Caki2 (cell line): ENCODE measurements at regions not wholly inside any gene's neighbourhood (a gene's known extent, or its start where the extent isn't known, plus 50 kb on each side); places are given as distances from the start of the nearest gene placed in this dataset.
"Not testable (repeated sequence)": the region's sequence is repeated elsewhere in the genome, so short reads cannot be mapped to it uniquely, and the experiment has no call there.

ENCODE experiments used
- DNase-seq: peaks from one replicate; pipeline ENCODE4 v3.0.0-alpha.2; 2015; ENCODE audit warnings: low read depth
- in situ Hi-C: cut with HindIII; loops from 2 replicates; pipeline ENCODE4 v1.10.0; 2016; ENCODE audit warnings: low sequenced_read_pairs, low pct_unique_long_range_greater_than_20kb, mixed read lengths

GRCh38 chr3:152891678-152892077, 56.7 kb downstream of the P2RY1 start:
- DNase-seq, result no peak
- in situ Hi-C loops, result no loop called here

- in situ Hi-C loops, result no loop called here
- DNase-seq, result no peak
These were observed 57.5 kb downstream of the P2RY1 start for GRCh38 chr3:152892446-152892845.

GRCh38 chr3:152893647-152894046, 58.7 kb downstream of the P2RY1 start:
- DNase-seq, result no peak
- in situ Hi-C loops, result no loop called here

GRCh38 chr3:152899306-152899705, 64.4 kb downstream of the P2RY1 start:
- in situ Hi-C loops, result no loop called here
- DNase-seq, result no peak

GRCh38 chr3:152902141-152902669, 67.3 kb downstream of the P2RY1 start:
- in situ Hi-C loops, result no loop called here
- DNase-seq, result no peak

GRCh38 chr3:152905631-152906030, 70.7 kb downstream of the P2RY1 start:
- in situ Hi-C loops, result no loop called here
- DNase-seq, result no peak

- peak; percentile 16 for DNase-seq
- in situ Hi-C loops, result no loop called here
These were observed 74.4 kb downstream of the P2RY1 start for GRCh38 chr3:152909180-152909883.

GRCh38 chr3:152910211-152910610, 75.3 kb downstream of the P2RY1 start:
- in situ Hi-C loops, result no loop called here
- DNase-seq, result no peak

GRCh38 chr3:152910966-152911365, 76.0 kb downstream of the P2RY1 start:
- DNase-seq, result no peak
- in situ Hi-C loops, result no loop called here

- DNase-seq, in situ Hi-C loops: not testable (repeated sequence)
These were observed 79.8 kb downstream of the P2RY1 start for GRCh38 chr3:152914743-152915142.

- in situ Hi-C loops, result no loop called here
- no peak for DNase-seq
These were observed 80.8 kb downstream of the P2RY1 start for GRCh38 chr3:152915695-152916094.

- in situ Hi-C loops, result no loop called here
- DNase-seq, result no peak
These were observed 81.9 kb downstream of the P2RY1 start for GRCh38 chr3:152916753-152917279.

GRCh38 chr3:152921351-152921750, 86.4 kb downstream of the P2RY1 start:
- in situ Hi-C loops, result no loop called here
- DNase-seq, result no peak

GRCh38 chr3:152922554-152922953, 87.6 kb downstream of the P2RY1 start:
- in situ Hi-C loops, result no loop called here
- DNase-seq, result no peak

- DNase-seq, result no peak
- in situ Hi-C loops, result no loop called here
These were observed 92.2 kb downstream of the P2RY1 start for GRCh38 chr3:152927131-152927530.

GRCh38 chr3:152930516-152930915, 95.6 kb downstream of the P2RY1 start:
- DNase-seq, result no peak
- in situ Hi-C loops, result no loop called here

GRCh38 chr3:152937234-152937633, 102.3 kb downstream of the P2RY1 start:
- in situ Hi-C loops, result no loop called here
- DNase-seq, result no peak

- DNase-seq, result no peak
- in situ Hi-C loops, result no loop called here
These were observed 104.2 kb downstream of the P2RY1 start for GRCh38 chr3:152938974-152939636.

GRCh38 chr3:152941859-152942258, 106.9 kb downstream of the P2RY1 start:
- no peak for DNase-seq
- in situ Hi-C loops, result no loop called here
